ENCODE measurements at regions not wholly inside any gene's neighbourhood (a gene's known extent, or its start where the extent isn't known, plus 50 kb on each side); places are given as distances from the start of the nearest gene placed in this dataset.

GRCh38 chr1:109826446-109826845 lies 62.7 kb upstream of the EPS8L3 start:
- no peak for DNase-seq

- no peak for DNase-seq
Measured at GRCh38 chr1:109824349-109825115, 60.8 kb upstream of the EPS8L3 start.

- peak in 1 of 14 donors; percentile 42 for DNase-seq
Measured at GRCh38 chr1:109823543-109824348, 60.0 kb upstream of the EPS8L3 start.

GRCh38 chr1:109822749-109823542 lies 59.2 kb upstream of the EPS8L3 start:
- DNase-seq = no peak

GRCh38 chr1:109821831-109822745 lies 58.4 kb upstream of the EPS8L3 start:
- peak in 1 of 14 donors; percentile 37 for DNase-seq

GRCh38 chr1:109821221-109821669 lies 57.5 kb upstream of the EPS8L3 start:
- peak in 2 of 14 donors; percentile 40 to 67 for DNase-seq

GRCh38 chr1:109819906-109820305 lies 56.2 kb upstream of the EPS8L3 start:
- DNase-seq = no peak

GRCh38 chr1:109818988-109819764 lies 55.5 kb upstream of the EPS8L3 start:
- no peak for DNase-seq

GRCh38 chr1:109818271-109818987 lies 54.7 kb upstream of the EPS8L3 start:
- peak in 1 of 14 donors; percentile 16 for DNase-seq

- DNase-seq = no peak
Measured at GRCh38 chr1:109817881-109818270, 54.2 kb upstream of the EPS8L3 start.

GRCh38 chr1:109816975-109817535 lies 53.3 kb upstream of the EPS8L3 start:
- no peak for DNase-seq

GRCh38 chr1:109816175-109816811 lies 52.6 kb upstream of the EPS8L3 start:
- DNase-seq = peak in 2 of 14 donors; percentile 35

GRCh38 chr1:109815809-109816174 lies 52.1 kb upstream of the EPS8L3 start:
- no peak for DNase-seq

- no peak for DNase-seq
Measured at GRCh38 chr1:109814993-109815786, 51.5 kb upstream of the EPS8L3 start.

- DNase-seq = no peak
Measured at GRCh38 chr1:109814223-109814622, 50.5 kb upstream of the EPS8L3 start.

All from C1 segment of cervical spinal cord (tissue), 14 donors.